Smooth muscle cell (in vitro differentiated cells): ENCODE measurements at regions not wholly inside any gene's neighbourhood (a gene's known extent, or its start where the extent isn't known, plus 50 kb on each side); places are given as distances from the start of the nearest gene placed in this dataset.

ENCODE experiments used
- DNase-seq: peaks from one replicate; lab custom pipeline; 2025; ENCODE audit not compliant: unreplicated experiment; lab: John Stamatoyannopoulos, UW
- H2AFZ ChIP-seq: fragments of 200-600 bp; sonication (generic); 2 replicates; pipeline ENCODE4 v1.6.0; 2016; ENCODE audit warnings: antibody characterized with exemption, low read depth, mild to moderate bottlenecking
- H3F3A ChIP-seq: fragments of 200-600 bp; sonication (generic); 2 replicates; pipeline ENCODE4 v1.6.0; 2017; ENCODE audit warnings: antibody characterized with exemption, low read depth
- H3K27ac ChIP-seq: fragments of 200-600 bp; sonication (generic); 2 replicates; pipeline ENCODE4 v1.5.1; 2016; ENCODE audit warnings: low read depth, mild to moderate bottlenecking
- H3K27me3 ChIP-seq: fragments of 200-600 bp; sonication (generic); 2 replicates; pipeline ENCODE4 v1.6.1; 2016; ENCODE audit warnings: low read depth, mild to moderate bottlenecking
- H3K36me3 ChIP-seq: fragments of 200-600 bp; sonication (generic); 2 replicates; pipeline ENCODE4 v1.5.1; 2016; ENCODE audit warnings: low read depth
- H3K4me1 ChIP-seq: fragments of 200-600 bp; sonication (generic); 2 replicates; pipeline ENCODE4 v1.5.1; 2016; ENCODE audit warnings: low read depth
- H3K4me2 ChIP-seq: fragments of 200-600 bp; sonication (generic); 2 replicates; pipeline ENCODE4 v1.6.0; 2016; ENCODE audit warnings: mild to moderate bottlenecking
- H3K4me3 ChIP-seq: fragments of 200-600 bp; sonication (generic); 2 replicates; pipeline ENCODE4 v1.5.1; 2016; ENCODE audit warnings: mild to moderate bottlenecking
- H3K79me2 ChIP-seq: fragments of 200-600 bp; sonication (generic); 2 replicates; pipeline ENCODE4 v1.6.0; 2016; ENCODE audit warnings: low read depth, mild to moderate bottlenecking
- H3K9ac ChIP-seq: fragments of 200-600 bp; sonication (generic); 2 replicates; pipeline ENCODE4 v1.6.0; 2016; ENCODE audit warnings: low read depth
- H3K9me3 ChIP-seq: fragments of 200-600 bp; sonication (generic); replicated peaks from 2 replicates; pipeline ENCODE4 v1.5.1; 2016; ENCODE audit warnings: low read depth
- H4K20me1 ChIP-seq: fragments of 200-600 bp; sonication (generic); 2 replicates; pipeline ENCODE4 v1.6.0; 2016; ENCODE audit warnings: low read depth
- WGBS: methylation state at CpG from one replicate; pipeline ENCODE4 v1.1.7; 2016; ENCODE audit warnings: low lambda C conversion rate; 5-methylcytosine and 5-hydroxymethylcytosine counted together
- TF ChIP-seq, protein P1 (sequence below): fragments of 200-600 bp; sonication (generic); IDR thresholded peaks from 2 replicates; pipeline ENCODE4 v1.5.1; 2017; ENCODE audit warnings: borderline replicate concordance, mild to moderate bottlenecking, antibody characterized with exemption; ENCODE audit not compliant: insufficient read depth, poor library complexity, severe bottlenecking

DNA sequence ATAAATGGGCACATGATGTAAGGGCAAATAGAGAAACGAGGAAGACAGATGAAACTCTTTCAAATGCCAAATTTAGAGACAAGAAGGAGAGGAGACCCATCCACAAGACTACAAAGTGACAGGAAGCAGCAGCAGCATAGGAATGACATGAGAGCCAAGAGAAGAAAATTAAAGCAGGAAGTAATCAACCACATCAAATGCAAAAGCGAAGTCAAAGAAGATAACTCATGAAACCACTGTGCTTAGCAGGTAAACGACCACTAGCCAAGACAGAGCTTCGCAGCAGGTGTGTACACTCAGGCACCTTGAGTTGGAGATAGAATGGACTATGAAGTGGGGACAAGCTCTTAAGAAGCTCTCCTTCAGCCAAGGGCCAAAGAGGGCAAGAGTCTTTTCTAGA, 64.1 kb downstream of the KLF12 start:
- Histone ChIP-seq H3K27me3 (no peaks in the 10 kb centered on the region), H3K4me1 (peaks cover 3% of the 10 kb centered on the region), H3K79me2 (peaks cover 10% of the 10 kb centered on the region), H2AFZ (no peak overlapping the region), H3K4me2 (no peak overlapping the region), H3K27ac (no peak overlapping the region), H3K4me3 (no peak overlapping the region), H3K9me3 (no peaks in the 10 kb centered on the region), H3K36me3 (no peaks in the 10 kb centered on the region), H3K9ac (no peak overlapping the region), H3F3A (no peaks in the 10 kb centered on the region), H4K20me1 (no peaks in the 10 kb centered on the region)
- no peak for DNase-seq
- TF ChIP-seq, protein P1, sequence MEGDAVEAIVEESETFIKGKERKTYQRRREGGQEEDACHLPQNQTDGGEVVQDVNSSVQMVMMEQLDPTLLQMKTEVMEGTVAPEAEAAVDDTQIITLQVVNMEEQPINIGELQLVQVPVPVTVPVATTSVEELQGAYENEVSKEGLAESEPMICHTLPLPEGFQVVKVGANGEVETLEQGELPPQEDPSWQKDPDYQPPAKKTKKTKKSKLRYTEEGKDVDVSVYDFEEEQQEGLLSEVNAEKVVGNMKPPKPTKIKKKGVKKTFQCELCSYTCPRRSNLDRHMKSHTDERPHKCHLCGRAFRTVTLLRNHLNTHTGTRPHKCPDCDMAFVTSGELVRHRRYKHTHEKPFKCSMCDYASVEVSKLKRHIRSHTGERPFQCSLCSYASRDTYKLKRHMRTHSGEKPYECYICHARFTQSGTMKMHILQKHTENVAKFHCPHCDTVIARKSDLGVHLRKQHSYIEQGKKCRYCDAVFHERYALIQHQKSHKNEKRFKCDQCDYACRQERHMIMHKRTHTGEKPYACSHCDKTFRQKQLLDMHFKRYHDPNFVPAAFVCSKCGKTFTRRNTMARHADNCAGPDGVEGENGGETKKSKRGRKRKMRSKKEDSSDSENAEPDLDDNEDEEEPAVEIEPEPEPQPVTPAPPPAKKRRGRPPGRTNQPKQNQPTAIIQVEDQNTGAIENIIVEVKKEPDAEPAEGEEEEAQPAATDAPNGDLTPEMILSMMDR = no peak
- 88% methylated on average over 4 of the region's 4 CpGs for WGBS

DNA sequence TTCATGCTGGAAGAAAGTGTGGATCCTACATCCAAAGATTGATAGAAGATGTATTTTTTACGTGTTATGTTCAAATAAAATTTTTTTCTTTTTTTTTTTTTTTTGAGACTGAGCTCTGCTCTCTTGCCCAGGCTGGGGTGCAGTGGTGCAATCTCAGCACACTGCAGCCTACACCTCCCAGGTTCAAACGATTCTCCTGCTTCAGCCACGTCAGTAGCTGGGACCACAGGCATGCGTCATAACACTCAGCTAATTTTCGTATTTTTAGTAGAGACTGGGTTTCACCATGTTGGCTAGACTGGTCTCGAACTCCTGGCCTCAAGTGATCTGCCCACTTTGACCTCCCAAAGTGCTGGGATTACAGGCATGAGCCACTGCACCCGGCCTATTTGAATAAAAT, 65.7 kb downstream of the KLF12 start:
- WGBS = 96% methylated on average over 7 of the region's 7 CpGs
- no peak overlapping the region for H3K9ac ChIP-seq
- no peak for DNase-seq
- no peak overlapping the region for H3K4me2 ChIP-seq
- no peak overlapping the region for H3K27ac ChIP-seq
- no peaks in the 10 kb centered on the region for H3K27me3 ChIP-seq
- H3K36me3 ChIP-seq = no peaks in the 10 kb centered on the region
- no peak overlapping the region for H2AFZ ChIP-seq
- no peaks in the 10 kb centered on the region for H4K20me1 ChIP-seq
- H3K79me2 ChIP-seq = peaks cover 10% of the 10 kb centered on the region
- H3K4me3 ChIP-seq = no peak overlapping the region
- peaks cover 3% of the 10 kb centered on the region for H3K4me1 ChIP-seq
- no peaks in the 10 kb centered on the region for H3K9me3 ChIP-seq
- no peaks in the 10 kb centered on the region for H3F3A ChIP-seq
- TF ChIP-seq, protein P1 = no peak

GRCh38 chr13:74067818-74068217, 66.4 kb downstream of the KLF12 start:
- Histone ChIP-seq H3K9me3 (no peaks in the 10 kb centered on the region), H3F3A (no peaks in the 10 kb centered on the region), H3K4me2 (no peak overlapping the region), H2AFZ (no peak overlapping the region), H3K79me2 (peaks cover 10% of the 10 kb centered on the region), H3K27me3 (no peaks in the 10 kb centered on the region), H3K4me3 (no peak overlapping the region), H3K9ac (no peak overlapping the region), H4K20me1 (no peaks in the 10 kb centered on the region), H3K36me3 (no peaks in the 10 kb centered on the region), H3K27ac (peak overlapping the region; percentile 28), H3K4me1 (peaks cover 3% of the 10 kb centered on the region)
- TF ChIP-seq, protein P1 = no peak
- 64% methylated on average over 2 of the region's 2 CpGs for WGBS
- no peak for DNase-seq

DNA sequence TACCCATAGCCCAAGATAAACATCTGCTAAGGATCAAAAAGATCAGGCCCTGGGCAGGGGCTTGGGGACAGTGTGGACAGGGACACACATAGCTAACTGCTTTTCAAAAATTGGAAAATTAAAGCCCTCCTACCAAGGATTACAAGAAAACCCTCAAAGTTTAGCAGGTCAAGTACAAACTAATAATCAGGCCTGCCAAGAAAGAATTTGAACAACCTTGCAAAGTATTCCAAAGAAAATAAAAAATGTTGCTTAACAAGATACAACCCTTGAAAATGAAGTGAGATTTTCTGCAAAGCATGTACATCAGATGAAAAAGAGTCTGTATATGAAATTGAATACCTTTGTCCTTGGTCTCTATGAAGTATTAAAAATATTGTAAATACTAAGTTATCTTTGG, 67.3 kb downstream of the KLF12 start:
- Histone ChIP-seq H3K27ac (peak overlapping the region; percentile 28), H3F3A (no peaks in the 10 kb centered on the region), H3K9ac (no peak overlapping the region), H3K9me3 (no peaks in the 10 kb centered on the region), H3K4me1 (peaks cover 3% of the 10 kb centered on the region), H3K36me3 (no peaks in the 10 kb centered on the region), H3K4me3 (no peak overlapping the region), H3K79me2 (peaks cover 10% of the 10 kb centered on the region), H2AFZ (no peak overlapping the region), H3K27me3 (no peaks in the 10 kb centered on the region), H4K20me1 (no peaks in the 10 kb centered on the region), H3K4me2 (no peak overlapping the region)
- DNase-seq = no peak
- TF ChIP-seq, protein P1 = no peak
